ENCODE measurements at regions not wholly inside any gene's neighbourhood (a gene's known extent, or its start where the extent isn't known, plus 50 kb on each side); places are given as distances from the start of the nearest gene placed in this dataset.

DNA sequence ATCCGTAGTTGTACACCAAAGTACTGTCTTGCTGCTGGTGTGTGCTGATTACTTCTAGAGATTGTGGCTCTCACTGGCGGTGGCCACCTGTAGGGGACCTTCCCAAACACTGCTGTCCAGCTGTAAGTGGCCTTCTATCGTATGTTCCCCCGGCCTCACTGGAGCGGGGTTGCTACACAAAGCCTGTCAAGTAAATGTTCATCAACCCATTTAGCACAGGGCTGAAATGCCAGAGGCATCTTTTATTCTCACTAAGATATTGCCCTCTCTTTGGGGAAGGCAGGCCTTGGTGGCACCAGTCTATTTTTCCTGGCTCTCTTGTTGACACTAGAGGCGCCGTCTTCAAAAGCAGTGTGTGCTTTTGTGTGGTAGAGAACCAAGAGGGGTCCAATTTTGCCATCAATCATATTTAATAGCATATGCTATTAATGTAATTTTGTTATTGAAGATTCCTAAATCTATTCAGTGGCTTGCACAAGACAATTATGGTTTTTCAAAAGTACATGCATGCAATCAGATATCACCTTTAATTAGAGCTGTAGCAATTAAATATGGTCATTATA is 514.4 kb upstream of the SALL1 start:
- DNase-seq (ENCODE audit: low read depth): no peak

DNA sequence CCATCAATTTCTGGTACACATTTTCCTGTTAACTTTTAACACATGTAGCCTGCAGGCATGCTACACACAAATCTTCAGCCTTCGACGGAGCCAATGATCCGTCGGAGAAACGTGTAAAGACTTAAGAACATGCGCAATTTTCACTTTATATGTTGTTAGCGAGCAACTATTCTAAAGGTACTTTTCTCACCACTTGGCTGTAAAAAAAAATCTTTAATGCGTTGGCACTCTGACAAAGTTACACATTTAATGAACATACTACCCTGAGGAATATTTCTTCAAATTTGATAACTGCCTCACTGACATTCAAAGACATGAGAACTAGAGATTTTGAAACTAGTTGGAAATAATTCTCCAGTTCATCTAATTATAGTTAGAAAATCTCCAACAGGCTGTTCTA is 507.5 kb upstream of the SALL1 start:
- DNase-seq (ENCODE audit: low read depth): no peak

DNA sequence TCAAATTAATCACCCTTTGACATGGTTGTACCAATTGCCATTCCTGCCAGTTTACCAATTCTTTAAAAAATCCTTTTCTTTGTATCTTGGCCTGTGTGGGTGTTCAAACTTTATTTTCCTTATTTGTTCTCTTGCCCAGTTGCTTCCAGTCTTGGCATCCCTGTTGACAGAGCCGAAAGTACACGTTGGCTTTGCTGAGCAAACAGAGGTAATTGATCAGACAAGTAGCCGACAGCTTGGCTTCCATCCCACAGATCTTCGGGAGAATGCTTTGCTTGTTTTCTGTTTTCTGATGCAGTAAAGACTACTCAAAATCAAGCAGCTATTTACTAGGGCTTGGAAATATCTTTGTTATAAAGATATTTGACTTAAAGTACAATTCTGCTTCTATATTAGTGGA is 506.8 kb upstream of the SALL1 start:
- DNase-seq (ENCODE audit: low read depth): no peak

DNA sequence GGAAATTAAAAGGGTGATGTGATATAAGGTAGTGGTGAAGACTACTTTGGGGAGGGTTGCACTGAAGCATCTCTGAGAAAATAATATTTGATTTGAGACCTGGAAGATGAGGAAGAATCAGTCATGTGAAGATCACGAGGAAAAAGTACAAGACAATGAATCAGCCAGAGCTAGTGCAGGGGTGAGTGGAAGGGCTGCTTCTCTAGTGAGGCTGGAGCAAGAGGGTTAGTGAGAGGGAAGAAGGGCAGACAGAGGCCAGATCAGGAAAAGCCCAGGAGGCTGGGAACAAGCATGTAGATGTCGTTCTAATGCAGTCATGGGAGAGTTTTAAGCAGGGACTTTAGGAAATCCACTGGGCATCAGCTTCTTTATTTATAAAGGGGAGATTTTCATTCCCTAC is 504.2 kb upstream of the SALL1 start:
- DNase-seq (ENCODE audit: low read depth): no peak

DNA sequence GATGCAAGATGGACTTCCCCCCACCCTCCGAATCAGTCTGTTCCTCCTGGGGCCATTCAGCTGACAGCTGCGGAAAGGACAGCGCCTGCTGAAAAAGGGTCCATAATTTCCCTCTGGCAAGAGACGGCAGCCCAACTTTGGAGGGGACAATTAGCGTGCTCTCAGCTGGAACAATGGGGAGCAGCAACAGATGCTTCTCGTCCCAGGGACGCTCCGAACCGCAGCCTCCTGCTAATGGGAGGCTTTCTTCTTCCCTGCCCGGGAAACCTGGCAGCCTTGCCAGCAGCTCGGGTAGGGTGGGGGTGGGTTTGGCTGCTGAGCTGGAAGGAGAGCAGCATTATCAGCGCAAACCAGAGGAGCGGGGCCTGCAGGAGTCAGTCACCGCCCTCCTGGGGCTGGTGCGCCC is 500.0 kb upstream of the SALL1 start:
- no peak for DNase-seq (ENCODE audit: low read depth)

DNA sequence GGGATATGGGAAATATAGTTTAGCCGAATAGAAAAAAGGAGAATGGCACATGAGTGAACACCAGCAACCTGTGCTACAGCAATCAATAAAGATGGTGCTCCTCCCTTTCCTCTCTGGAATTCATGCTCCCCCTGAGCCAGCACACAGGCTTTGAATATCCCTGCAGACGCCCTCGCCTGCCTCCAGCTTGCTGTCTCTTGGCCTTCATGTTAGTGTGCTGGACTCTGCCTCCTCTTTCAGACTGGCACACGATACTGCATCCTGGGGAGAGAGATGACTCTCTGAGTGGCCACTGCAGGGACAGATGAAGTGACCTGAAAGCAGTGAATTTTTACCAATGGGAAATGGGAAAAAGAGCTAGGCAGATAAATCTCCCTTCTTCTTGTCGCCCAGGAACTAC is 498.6 kb upstream of the SALL1 start:
- no peak for DNase-seq (ENCODE audit: low read depth)

DNA sequence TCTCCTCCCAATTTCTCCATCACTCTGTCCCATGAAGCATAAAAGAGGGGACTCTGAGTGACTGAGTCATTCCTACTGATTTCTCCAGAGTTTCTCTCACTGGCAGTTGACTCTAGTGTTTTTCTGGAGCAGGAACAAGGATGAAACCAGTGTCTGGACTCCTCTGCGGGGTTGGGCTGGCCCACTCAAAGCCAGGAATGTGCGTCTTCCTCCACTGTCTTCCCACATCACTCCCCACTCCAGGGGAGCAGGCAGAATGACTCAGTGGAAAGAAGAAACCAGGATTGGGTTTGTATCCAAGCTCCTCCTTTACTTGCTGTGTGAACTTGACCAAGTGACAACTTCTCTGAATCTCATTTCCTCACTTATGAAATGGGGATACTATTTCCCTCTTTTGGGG is 497.5 kb upstream of the SALL1 start:
- no peak for DNase-seq (ENCODE audit: low read depth)

DNA sequence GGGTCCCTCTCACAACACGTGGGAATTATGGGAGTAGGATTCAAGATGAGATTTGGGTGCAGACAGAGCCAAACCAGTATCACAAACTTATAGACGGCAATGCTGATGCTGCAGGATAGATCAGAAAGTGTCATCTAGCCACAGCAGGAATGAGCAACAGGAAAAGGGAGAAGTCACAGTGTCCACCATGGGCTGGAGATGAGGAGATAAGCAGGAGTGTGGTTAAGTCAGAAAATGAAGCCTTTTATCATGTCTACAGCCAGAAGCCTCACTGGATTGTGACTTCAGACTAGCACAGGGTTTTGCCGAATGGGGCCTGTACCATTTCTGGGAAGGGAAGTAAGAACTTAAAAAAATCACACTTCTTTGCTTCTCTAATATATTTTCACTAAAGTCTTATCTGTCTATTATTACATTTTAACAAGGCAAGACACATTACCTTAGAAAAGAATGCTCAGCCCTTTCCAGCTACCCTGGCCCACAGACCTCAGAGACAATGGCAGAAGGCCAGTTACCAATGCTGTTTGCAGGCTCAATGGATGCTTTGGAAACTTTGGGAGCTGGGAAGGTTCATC is 490.2 kb upstream of the SALL1 start:
- no peak for DNase-seq (ENCODE audit: low read depth)

DNA sequence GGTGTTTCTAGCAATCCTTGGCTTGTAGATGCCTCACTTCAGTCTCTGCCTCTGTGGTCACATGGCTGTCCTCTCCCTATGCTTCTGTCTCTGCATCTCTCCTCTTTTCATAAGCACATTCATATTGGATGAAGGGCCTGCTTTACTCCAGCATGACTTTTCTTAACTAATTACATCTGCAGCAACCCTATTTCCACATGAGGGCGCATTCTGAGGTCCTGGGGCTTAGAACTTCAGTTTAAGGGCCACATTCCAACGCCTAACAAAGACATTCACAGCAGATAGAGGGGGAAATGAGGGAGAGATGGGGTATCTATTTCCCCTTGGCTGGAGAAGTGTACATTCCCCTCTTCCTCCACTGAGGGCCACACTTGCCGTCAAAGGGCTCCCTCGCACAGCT is 489.1 kb upstream of the SALL1 start:
- no peak for DNase-seq (ENCODE audit: low read depth)

DNA sequence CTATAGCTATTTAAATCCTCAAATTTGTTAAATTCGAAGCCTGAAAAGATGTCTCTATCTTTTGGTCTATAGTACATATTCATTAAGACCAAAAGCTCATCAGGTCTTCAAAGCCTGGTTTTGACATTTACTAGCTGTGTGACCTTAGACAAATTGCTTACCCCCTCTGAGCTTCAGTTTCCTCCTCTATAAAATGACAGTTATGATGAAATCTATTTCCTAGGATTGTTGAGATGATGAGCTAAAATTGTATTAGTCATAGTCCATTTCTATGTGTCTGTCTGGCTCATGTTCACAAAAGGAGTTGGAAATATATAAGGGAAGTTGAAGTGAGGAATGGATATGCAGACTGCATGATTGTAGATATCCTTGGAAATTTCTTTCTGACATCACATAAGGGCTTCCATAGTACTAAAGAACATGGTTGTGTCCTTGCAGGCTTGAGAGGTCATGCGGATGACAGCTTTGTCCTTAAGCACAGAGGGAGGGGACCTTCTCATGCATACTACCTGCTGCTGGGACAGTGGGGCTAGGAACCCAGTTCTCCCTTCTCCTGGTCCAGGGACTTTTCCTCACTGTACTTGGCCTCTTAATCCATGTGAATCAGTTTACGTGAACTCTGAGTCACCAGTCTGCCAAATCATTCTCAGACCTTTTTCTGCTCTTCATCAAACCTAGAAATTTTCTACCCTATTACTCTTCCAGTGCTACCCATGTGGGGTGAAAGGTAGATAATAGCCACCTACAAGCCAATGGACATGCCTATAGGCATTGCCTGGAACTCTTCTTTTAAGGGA is 487.5 kb upstream of the SALL1 start:
- DNase-seq (ENCODE audit: low read depth): no peak

DNA sequence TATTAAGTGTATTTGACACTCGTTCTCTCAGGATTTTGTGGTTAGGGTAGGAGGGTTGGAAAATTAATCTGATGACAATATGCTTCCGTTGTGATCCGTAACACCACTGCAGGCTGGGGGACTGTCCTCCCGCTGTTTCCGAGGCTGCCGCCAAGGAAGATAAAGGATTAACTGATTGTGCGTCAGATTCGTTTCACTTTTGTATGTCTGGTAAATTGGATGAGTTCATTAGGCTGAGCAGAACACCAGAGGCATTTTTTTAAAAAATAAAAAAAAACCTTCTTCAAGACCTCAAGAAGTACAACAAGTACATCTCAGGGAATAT is 486.7 kb upstream of the SALL1 start:
- DNase-seq (ENCODE audit: low read depth): no peak

DNA sequence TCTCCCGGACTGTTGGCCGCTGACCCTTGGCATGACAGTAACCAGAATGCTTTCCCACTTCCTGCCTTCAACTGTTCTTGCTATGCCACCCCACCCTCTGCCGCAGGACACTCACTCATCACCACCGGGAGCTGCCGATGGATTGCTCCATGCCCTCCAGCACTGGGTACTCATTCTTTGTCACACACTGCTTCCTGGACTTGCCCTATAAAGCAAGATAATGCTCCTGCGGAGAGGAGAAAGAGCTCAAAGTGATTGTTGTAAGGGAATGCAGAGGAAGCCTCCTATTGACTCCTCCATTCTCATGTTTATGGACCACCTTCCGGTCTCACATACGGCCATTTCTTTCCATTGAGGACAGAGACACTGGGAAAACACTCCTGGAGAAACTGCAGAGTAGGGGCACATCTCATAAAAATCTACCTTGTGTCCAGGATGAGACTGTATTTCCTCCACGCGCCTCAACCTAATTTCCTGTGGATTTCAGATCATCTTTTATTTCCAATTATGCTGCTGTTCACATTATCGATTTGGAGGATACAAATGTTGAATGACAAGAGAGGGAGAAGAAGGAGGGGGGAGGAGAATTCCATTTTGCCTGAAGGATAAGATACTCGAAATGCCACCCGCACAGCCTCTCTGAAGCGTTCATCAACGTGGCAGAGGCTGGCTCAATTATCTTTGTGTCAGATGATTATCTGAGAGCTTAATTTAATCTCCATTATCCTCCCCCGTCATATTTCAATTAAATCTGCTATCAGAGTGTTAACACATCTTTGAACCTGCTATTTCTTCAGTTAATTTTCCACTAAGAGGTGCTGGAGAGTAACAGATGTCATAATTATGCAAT is 486.1 kb upstream of the SALL1 start:
- DNase-seq (ENCODE audit: low read depth): no peak

DNA sequence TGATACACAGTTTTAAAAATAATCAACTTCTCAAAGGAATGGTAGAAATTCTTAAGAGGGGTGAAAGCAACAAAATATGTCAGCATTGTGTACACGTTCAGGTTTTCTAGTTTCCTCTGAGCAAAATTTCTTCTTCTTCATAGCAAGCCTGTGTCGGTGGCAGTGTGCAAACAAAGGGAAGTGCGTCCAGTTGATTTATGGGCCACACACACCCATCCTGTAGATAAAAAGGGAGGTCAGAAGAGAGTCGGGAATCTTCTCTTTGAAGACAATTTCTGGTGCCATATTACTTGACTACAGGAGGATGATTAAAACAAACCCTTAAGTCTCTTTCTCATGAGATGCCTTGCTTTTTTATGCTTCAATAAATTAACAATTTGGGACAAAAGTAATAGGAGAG is 484.1 kb upstream of the SALL1 start:
- no peak for DNase-seq (ENCODE audit: low read depth)

DNA sequence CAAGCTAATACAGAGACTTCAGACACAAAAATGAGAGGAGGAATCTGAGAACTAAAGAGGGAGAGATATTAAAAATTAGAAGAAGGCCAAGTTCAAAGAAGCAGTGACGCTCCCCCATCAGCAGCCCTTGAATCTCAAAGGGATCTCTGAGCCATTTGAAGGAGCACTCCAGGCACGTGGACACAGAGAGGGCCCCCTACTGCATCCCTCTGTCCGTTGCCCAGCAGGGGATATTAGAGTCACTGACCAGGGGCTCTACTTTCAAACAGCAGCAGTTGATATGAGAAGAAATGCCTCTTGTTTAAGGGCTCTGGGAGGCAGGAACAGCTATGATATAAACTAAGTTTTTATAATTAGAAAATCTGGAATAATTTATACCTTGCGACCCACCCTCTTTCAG is 479.0 kb upstream of the SALL1 start:
- no peak for DNase-seq (ENCODE audit: low read depth)

DNA sequence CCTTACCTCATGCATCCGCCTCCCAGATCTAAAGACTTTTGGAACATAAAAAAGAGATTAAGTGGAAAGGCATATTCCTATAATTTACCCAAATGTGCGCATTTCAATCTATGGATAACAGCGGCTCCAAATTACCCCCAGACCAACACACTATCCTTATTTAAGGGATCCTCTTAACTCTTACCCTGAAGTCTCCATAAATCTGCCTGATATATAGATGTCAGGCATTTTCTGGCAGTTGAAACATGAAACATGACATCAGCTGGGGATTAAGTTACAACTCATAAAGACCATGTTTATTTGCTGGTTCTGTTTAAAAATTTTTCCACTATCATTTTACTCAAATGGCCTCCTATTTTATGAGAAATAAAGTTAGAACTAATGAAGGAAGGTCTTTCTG is 478.5 kb upstream of the SALL1 start:
- no peak for DNase-seq (ENCODE audit: low read depth)

DNA sequence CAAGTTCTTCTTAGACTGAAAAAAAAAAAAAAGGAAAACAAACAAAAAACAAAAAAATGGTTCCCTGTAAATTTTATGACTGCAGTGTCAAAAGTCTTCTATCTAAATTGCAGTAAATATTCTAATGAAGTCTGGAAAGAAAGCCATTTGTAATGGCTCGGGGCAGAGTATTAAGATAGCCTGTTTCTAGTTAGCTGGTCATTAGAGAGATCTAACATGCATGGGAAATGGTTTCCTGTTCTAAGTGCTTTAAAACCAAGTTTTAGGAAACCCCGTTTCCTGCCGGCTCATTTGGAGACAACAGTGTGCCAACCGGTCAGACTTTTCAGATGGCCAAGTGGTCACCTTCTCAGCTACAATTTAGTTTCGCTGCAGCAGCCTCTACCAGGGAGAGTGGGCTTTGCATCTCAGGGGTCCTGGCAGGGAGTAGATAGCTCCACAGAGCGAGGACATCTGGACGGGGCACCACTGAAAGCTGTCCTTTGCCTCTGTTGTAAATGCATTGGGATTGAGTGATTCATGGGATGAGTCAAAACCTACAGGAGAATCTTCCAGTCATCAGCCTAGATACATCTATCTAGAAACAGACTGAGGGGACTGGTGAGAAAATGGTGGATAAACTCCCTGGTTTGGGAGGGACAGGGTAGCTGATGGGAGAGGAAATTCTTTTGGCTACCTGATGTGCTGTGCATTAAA is 473.2 kb upstream of the SALL1 start:
- DNase-seq (ENCODE audit: low read depth): no peak

DNA sequence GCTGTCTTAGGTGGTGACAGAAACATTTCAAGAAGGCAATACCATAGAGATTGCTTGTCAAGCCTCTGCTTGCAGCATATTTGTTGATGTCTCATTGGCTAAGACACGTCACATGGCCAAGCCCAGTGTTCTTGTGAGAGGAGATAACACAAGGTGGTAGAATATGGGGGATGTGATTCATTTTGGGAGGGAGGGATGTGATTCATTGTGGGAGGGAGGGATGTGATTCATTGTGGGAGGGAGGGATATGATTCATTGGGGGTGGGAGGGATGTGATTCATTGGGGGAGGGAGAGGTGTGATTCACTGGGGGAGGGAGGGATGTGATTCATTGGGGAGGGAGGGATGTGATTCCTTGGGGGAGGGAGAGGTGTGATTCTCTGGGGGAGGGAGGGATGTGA is 470.5 kb upstream of the SALL1 start:
- no peak for DNase-seq (ENCODE audit: low read depth)

DNA sequence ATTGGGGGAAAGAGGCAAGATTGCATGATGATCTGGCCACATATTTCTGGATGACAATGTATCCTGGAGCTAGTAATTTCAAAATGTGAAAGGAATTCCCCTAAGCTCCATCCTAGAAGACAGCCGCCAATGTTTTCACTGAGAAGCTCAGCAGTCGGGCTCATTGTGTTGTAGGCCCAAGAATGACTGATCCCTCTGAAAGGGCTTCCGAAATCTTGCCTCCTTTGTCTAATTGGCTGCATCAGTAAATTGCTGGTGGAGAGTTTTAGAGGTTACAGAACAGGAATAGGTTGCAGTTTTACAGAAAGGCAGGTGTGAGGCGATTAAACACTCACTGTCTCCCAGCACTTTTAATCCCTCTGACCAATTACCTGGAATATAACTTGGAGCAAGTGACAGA is 464.1 kb upstream of the SALL1 start:
- DNase-seq (ENCODE audit: low read depth): no peak

DNA sequence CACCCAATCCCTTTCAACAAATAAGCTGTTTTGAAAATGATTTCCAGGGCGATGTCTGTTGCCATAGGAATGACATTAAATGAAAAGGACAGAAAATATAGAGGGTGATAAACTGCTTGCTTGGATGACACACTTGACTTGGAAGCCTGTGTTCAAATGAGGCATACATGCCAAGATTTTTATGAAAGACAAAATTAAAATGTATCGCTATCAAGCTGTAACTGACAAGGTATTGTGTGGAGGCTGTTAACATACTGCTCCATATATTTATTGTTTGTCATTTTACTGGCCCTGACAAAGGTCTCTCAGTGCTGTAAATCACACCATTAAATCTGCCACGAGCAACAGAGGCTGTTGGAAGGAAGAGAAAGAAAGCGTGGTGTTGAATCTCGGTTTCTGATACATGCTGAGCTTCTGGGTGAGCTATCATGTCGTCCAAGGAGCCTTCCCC is 456.2 kb upstream of the SALL1 start:
- no peak for DNase-seq (ENCODE audit: low read depth)

DNA sequence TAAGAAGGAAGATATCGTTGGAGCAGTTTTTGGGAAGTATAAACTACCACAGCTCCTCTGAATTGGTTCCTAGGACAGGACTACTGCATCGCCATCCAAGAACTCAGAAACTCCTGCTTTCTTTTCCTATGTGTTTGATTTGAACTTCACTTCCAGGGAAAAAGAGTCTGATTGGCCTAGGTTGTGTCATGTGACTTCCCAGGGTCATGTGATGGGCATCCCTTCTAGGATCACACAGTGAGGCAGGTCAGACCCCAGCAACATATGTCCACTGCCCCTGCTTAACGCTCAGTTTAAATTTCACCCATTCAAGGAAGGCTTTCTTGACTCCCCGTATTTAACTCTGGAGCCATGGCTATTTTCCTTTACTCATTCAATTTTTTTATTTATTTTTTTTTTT is 445.2 kb upstream of the SALL1 start:
- no peak for DNase-seq (ENCODE audit: low read depth)

DNA sequence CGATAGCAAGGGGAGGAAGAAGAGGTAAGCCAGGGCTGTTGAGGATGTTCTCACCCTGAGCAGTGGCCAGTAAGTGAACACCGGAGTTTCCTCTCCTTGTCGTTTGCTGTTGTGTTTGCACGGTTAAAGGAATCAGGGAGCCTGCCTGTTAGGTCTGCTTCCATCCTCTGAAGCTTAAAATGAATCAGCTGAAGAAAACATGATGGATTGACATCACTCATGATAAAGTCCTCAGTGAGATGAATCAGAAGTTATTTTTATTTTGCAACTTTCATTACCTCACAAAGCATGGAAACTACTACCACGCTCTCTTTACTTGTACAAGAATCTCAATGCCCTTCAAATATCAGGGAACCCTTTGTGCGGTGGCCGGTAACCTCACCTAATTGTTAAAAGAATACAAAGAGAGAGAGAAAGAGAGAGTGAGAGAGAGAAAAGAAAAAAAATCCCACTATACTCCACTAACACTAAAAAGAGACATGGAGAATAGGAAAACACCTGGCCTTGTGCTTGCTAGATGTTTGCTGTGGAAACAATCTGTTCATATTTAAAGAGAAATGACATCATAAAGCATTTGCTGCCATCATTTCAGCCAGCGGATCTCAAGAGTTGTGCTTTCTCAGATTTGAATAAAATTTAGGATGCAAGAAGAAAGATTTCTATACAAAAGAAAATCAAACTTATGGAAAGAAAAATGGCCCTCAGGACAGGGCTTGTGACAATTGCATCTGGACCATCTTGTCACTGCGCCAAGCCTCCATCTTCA is 441.6 kb upstream of the SALL1 start:
- no peak for DNase-seq (ENCODE audit: low read depth)

Measured in HS-27A (cell line).